Lower leg skin (tissue), 4 donors: ENCODE measurements at regions not wholly inside any gene's neighbourhood (a gene's known extent, or its start where the extent isn't known, plus 50 kb on each side); places are given as distances from the start of the nearest gene placed in this dataset.

Experiments used
- DNase-seq, 2 donors: peaks; one replicate each; pipeline ENCODE4 v3.0.0-alpha.2; 2019; ENCODE audit warnings: low spot score in 2 of 2
- H3K4me3 ChIP-seq: fragments of 200-600 bp; sonication (generic); 2 replicates; pipeline ENCODE4 v1.5.1; 2017; ENCODE audit warnings: mild to moderate bottlenecking, low read depth; ENCODE audit not compliant: poor library complexity, severe bottlenecking
- CTCF ChIP-seq, 3 donors: fragments of 450-650 bp; IDR thresholded peaks; one replicate each; pipeline ENCODE4 v1.5.1; 2016; ENCODE audit warnings: antibody characterized with exemption in 3 of 3, mild to moderate bottlenecking in 3 of 3, moderate library complexity in 2 of 3
- POLR2A ChIP-seq, 2 donors: fragments of 450-650 bp; IDR thresholded peaks; one replicate each; pipeline ENCODE4 v1.6.1; 2016 to 2017; ENCODE audit warnings: antibody characterized with exemption in 2 of 2, mild to moderate bottlenecking in 1 of 2, moderate library complexity in 1 of 2
- WGBS, 2 donors: methylation state at CpG; one replicate each; pipeline ENCODE4 v1.1.5; 2018; 5-methylcytosine and 5-hydroxymethylcytosine counted together
- intact Hi-C: fragments of 100-400 bp; cut with DNase I; formaldehyde crosslinking; loops from one replicate; pipeline ENCODE4 v1.15.0; 2023; ENCODE audit warnings: low total_unique reads

- TF ChIP-seq POLR2A (IDR thresholded peaks at IDR 0.05) (no peak), CTCF (IDR thresholded peaks at IDR 0.05) (no peak)
- WGBS, 2 donors, result 53 to 61% methylated on average over 4 of the region's 4 CpGs
- H3K4me3 ChIP-seq, result no peak overlapping the region
- no peak for DNase-seq
- intact Hi-C loops, result no loop called here
Measured at GRCh38 chr18:55139836-55140235, 180.6 kb upstream of the CCDC68 start.

DNA sequence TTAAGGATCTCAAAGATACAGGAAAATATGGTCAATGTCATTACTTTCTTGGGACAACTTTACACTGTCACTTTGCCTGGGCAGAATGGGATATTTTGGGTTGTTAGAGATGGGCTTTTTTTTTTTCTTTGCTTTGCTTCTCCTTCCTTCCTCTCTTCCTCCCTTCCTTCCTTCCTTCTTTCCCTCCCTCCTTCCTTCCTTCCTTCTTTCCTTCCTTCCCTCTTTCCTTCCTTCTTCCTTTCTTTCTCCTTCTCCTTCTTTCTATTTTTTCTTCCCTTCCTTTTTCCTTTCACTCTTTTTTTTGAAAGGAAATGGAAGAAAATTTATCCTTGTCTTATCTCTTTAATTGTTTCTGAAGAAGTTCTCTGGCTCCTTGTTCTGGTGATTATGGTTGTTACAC is 180.0 kb upstream of the CCDC68 start:
- H3K4me3 ChIP-seq, result no peak overlapping the region
- intact Hi-C loops, result no loop called here
- TF ChIP-seq CTCF (IDR thresholded peaks at IDR 0.05) (no peak), POLR2A (IDR thresholded peaks at IDR 0.05) (no peak)
- no peak for DNase-seq

DNA sequence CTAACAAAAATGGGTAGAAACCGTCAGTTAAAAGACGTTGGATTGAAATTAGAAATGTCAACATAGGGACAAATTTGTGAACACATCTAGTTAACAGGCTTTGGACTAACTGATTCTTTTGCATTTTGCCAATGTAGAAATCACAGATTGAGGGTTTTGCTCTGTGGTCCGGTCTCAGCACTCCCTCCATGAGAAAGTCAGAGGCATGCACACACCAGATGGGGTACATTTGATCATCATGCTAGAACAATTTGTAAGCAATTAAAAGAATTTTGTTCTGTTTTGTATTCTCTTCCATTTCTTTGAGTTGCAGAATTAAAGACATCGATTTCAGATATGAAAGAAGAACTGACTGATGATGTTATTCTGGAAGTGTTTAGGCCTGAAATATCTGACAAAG is 179.1 kb upstream of the CCDC68 start:
- intact Hi-C loops, result no loop called here
- TF ChIP-seq POLR2A (IDR thresholded peaks at IDR 0.05), result no peak
- no peak for TF ChIP-seq CTCF (IDR thresholded peaks at IDR 0.05)
- 83 to 85% methylated on average over 4 of the region's 4 CpGs for WGBS, 2 donors
- H3K4me3 ChIP-seq, result no peak overlapping the region
- DNase-seq, result no peak

- 89 to 93% methylated on average over 2 of the region's 2 CpGs for WGBS, 2 donors
- no peak for DNase-seq
- intact Hi-C loops, result no loop called here
- no peak overlapping the region for H3K4me3 ChIP-seq
- TF ChIP-seq CTCF (IDR thresholded peaks at IDR 0.05) (no peak), POLR2A (IDR thresholded peaks at IDR 0.05) (no peak)
Measured at GRCh38 chr18:55137602-55138001, 178.3 kb upstream of the CCDC68 start.

GRCh38 chr18:55136864-55137263 is 177.6 kb upstream of the CCDC68 start:
- WGBS, 2 donors, result 82 to 83% methylated on average over 7 of the region's 7 CpGs
- TF ChIP-seq POLR2A (IDR thresholded peaks at IDR 0.05), result no peak
- no peak for TF ChIP-seq CTCF (IDR thresholded peaks at IDR 0.05)
- DNase-seq, result no peak
- no peak overlapping the region for H3K4me3 ChIP-seq
- intact Hi-C loops, result no loop called here

DNA sequence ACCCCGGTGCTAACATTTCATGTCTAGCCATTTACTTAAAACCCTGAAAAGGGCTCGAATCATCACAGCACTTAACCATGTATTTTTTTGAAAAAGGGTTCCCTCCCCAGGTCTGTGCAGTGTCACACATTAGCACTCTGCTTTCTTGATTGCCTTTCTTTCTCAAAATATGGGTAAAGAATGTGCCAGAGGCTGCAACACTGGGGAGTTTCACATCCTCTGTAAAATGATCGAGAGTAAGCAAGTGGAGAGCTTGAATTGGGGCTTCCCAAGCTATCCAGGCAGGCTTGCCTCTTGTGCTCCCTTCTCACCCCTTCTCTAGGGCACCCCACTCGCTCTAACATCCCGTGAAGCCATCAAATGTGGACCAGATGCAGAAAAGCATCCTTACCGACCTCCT is 177.0 kb upstream of the CCDC68 start:
- intact Hi-C loops, result no loop called here
- DNase-seq, result no peak
- no peak overlapping the region for H3K4me3 ChIP-seq
- 82 to 88% methylated on average over 6 of the region's 6 CpGs for WGBS, 2 donors
- TF ChIP-seq CTCF (IDR thresholded peaks at IDR 0.05) (no peak), POLR2A (IDR thresholded peaks at IDR 0.05) (no peak)
